HG03097 (cell line): ENCODE measurements at regions not wholly inside any gene's neighbourhood (a gene's known extent, or its start where the extent isn't known, plus 50 kb on each side); places are given as distances from the start of the nearest gene placed in this dataset.
"Not testable (repeated sequence)": the region's sequence is repeated elsewhere in the genome, so short reads cannot be mapped to it uniquely, and the experiment has no call there.

Experiments used
- ATAC-seq: cut with Tn5 transposase; IDR thresholded peaks from one replicate; pipeline ENCODE4 v1.9.1; 2021; ENCODE audit not compliant: unreplicated experiment, low FRiP score

- ATAC-seq, result no peak
Observed at GRCh38 chr1:34366875-34367624, 190.3 kb downstream of the C1orf94 start.

GRCh38 chr1:34367954-34368353 is 191.2 kb downstream of the C1orf94 start:
- ATAC-seq, result no peak

GRCh38 chr1:34369701-34370455 is 193.2 kb downstream of the C1orf94 start:
- no peak for ATAC-seq

GRCh38 chr1:34370748-34371147 is 194.0 kb downstream of the C1orf94 start:
- ATAC-seq, result no peak

GRCh38 chr1:34371179-34371578 is 194.5 kb downstream of the C1orf94 start:
- not testable (repeated sequence) for ATAC-seq

- no peak for ATAC-seq
Observed at GRCh38 chr1:34371829-34372532, 195.3 kb downstream of the C1orf94 start.

GRCh38 chr1:34372891-34373290 is 196.2 kb downstream of the C1orf94 start:
- no peak for ATAC-seq

GRCh38 chr1:34373912-34374311 is 197.2 kb downstream of the C1orf94 start:
- no peak for ATAC-seq

GRCh38 chr1:34376531-34376930 is 199.8 kb downstream of the C1orf94 start:
- ATAC-seq, result no peak

GRCh38 chr1:34378968-34379856 is 202.5 kb downstream of the C1orf94 start:
- ATAC-seq, result no peak

GRCh38 chr1:34379911-34380310 is 203.2 kb downstream of the C1orf94 start:
- ATAC-seq, result no peak

GRCh38 chr1:34380526-34381124 is 203.9 kb downstream of the C1orf94 start:
- no peak for ATAC-seq

- no peak for ATAC-seq
Observed at GRCh38 chr1:34389974-34390373, 213.3 kb downstream of the C1orf94 start.

- ATAC-seq, result no peak
Observed at GRCh38 chr1:34396042-34396441, 219.3 kb downstream of the C1orf94 start.

- no peak for ATAC-seq
Observed at GRCh38 chr1:34398241-34398915, 221.7 kb downstream of the C1orf94 start.

- ATAC-seq, result no peak
Observed at GRCh38 chr1:34398916-34399275, 222.2 kb downstream of the C1orf94 start.

GRCh38 chr1:34400675-34401074 is 224.0 kb downstream of the C1orf94 start:
- no peak for ATAC-seq

- no peak for ATAC-seq
Observed at GRCh38 chr1:34403156-34403555, 226.4 kb downstream of the C1orf94 start.

GRCh38 chr1:34404804-34405203 is 228.1 kb downstream of the C1orf94 start:
- ATAC-seq, result no peak
